ENCODE measurements at regions not wholly inside any gene's neighbourhood (a gene's known extent, or its start where the extent isn't known, plus 50 kb on each side); places are given as distances from the start of the nearest gene placed in this dataset.

DNA sequence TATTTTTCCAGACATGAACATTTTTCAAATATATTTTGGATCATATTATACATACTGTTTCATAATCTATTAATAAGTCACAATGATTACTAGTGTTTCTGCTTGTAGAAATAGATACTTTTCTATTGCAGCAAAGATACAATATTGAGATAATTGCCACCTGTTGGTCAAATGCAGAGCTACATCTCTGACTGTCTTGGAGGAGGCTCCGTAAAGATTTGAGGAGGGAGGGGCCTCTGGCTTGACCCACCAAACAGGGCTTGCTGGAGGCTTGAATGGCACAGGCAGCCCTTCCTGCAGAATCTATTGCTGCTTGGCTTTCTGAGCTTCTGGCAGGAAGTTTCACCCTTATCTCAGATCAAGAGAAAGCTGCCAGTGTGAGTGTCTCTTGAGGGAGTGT, 99.3 kb upstream of the ARMCX2 start:
- no peaks in the 10 kb centered on the region for H3K9me3 ChIP-seq (ENCODE audit: low read length)
- TF ChIP-seq RAD21 (conservative IDR thresholded peaks at IDR 0.05) (no peak), EZH2 (IDR thresholded peaks at IDR 0.05; ENCODE audit: borderline replicate concordance, insufficient read depth, low read length, poor library complexity, severe bottlenecking) (no peak)
- TF ChIP-seq, protein P1, sequence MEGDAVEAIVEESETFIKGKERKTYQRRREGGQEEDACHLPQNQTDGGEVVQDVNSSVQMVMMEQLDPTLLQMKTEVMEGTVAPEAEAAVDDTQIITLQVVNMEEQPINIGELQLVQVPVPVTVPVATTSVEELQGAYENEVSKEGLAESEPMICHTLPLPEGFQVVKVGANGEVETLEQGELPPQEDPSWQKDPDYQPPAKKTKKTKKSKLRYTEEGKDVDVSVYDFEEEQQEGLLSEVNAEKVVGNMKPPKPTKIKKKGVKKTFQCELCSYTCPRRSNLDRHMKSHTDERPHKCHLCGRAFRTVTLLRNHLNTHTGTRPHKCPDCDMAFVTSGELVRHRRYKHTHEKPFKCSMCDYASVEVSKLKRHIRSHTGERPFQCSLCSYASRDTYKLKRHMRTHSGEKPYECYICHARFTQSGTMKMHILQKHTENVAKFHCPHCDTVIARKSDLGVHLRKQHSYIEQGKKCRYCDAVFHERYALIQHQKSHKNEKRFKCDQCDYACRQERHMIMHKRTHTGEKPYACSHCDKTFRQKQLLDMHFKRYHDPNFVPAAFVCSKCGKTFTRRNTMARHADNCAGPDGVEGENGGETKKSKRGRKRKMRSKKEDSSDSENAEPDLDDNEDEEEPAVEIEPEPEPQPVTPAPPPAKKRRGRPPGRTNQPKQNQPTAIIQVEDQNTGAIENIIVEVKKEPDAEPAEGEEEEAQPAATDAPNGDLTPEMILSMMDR (IDR thresholded peaks at IDR 0.05; ENCODE audit: poor library complexity, severe bottlenecking), result peak; percentile 12
- no peaks in the 10 kb centered on the region for H3K9me2 ChIP-seq (ENCODE audit: insufficient read depth, low read length)
- no peaks in the 10 kb centered on the region for H3K79me2 ChIP-seq (replicated peaks; ENCODE audit: insufficient read depth, low read length)
- H3K9ac ChIP-seq (ENCODE audit: low read length), result no peak overlapping the region
- H4K20me1 ChIP-seq (ENCODE audit: insufficient read depth), result no peaks in the 10 kb centered on the region
- no peak overlapping the region for H3K4me3 ChIP-seq (ENCODE audit: low read length)
- no peaks in the 10 kb centered on the region for H3K36me3 ChIP-seq (ENCODE audit: insufficient read depth, low read length)
- H3K27me3 ChIP-seq (ENCODE audit: insufficient read depth, low read depth, low read length), result no peaks in the 10 kb centered on the region
- no peak overlapping the region for H3K4me2 ChIP-seq (ENCODE audit: low read length)
- H2AFZ ChIP-seq (ENCODE audit: low read depth, low read length), result no peak overlapping the region
- H3F3A ChIP-seq (ENCODE audit: insufficient read depth, low read length, poor library complexity, severe bottlenecking), result no peaks in the 10 kb centered on the region
- no peak overlapping the region for H3K27ac ChIP-seq (ENCODE audit: low read length)

DNA sequence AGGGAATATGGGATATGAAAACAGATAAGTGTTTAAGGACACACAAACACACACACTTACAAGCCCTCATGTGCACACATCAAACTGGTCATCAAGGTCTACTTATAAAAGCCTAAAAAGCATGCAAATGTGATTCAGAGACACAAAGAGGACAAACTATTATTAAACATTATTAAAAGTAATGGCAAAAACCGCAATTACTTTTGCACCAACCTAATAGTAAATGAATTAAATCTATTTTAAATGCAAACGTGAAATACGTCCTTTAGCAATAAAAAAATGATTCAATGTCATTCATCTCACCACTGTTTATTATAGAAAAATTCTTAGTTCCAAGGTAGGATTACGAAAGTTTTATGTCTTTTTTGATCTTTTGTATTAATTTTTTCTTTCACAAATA, 91.1 kb upstream of the ARMCX2 start:
- Histone ChIP-seq H3F3A (ENCODE audit: insufficient read depth, low read length, poor library complexity, severe bottlenecking) (no peaks in the 10 kb centered on the region), H3K27me3 (ENCODE audit: insufficient read depth, low read depth, low read length) (no peaks in the 10 kb centered on the region), H3K9ac (ENCODE audit: low read length) (no peak overlapping the region), H3K9me3 (ENCODE audit: low read length) (no peaks in the 10 kb centered on the region), H3K79me2 (replicated peaks; ENCODE audit: insufficient read depth, low read length) (no peaks in the 10 kb centered on the region), H3K4me2 (ENCODE audit: low read length) (no peak overlapping the region), H3K9me2 (ENCODE audit: insufficient read depth, low read length) (no peaks in the 10 kb centered on the region), H3K36me3 (ENCODE audit: insufficient read depth, low read length) (no peaks in the 10 kb centered on the region), H2AFZ (ENCODE audit: low read depth, low read length) (no peak overlapping the region), H4K20me1 (ENCODE audit: insufficient read depth) (no peaks in the 10 kb centered on the region), H3K4me3 (ENCODE audit: low read length) (no peak overlapping the region), H3K27ac (ENCODE audit: low read length) (no peak overlapping the region)
- TF ChIP-seq EP300 (conservative IDR thresholded peaks at IDR 0.05; ENCODE audit: poor library complexity, severe bottlenecking) (no peak), RAD21 (conservative IDR thresholded peaks at IDR 0.05) (no peak), TAF1 (IDR thresholded peaks at IDR 0.05; ENCODE audit: low read depth) (no peak), EZH2 (IDR thresholded peaks at IDR 0.05; ENCODE audit: borderline replicate concordance, insufficient read depth, low read length, poor library complexity, severe bottlenecking) (no peak), SMC3 (conservative IDR thresholded peaks at IDR 0.05; ENCODE audit: poor library complexity) (no peak), POLR2AphosphoS5 (IDR thresholded peaks at IDR 0.05) (no peak), MXI1 (conservative IDR thresholded peaks at IDR 0.05; ENCODE audit: poor library complexity, severe bottlenecking) (no peak)
- TF ChIP-seq, protein P2, sequence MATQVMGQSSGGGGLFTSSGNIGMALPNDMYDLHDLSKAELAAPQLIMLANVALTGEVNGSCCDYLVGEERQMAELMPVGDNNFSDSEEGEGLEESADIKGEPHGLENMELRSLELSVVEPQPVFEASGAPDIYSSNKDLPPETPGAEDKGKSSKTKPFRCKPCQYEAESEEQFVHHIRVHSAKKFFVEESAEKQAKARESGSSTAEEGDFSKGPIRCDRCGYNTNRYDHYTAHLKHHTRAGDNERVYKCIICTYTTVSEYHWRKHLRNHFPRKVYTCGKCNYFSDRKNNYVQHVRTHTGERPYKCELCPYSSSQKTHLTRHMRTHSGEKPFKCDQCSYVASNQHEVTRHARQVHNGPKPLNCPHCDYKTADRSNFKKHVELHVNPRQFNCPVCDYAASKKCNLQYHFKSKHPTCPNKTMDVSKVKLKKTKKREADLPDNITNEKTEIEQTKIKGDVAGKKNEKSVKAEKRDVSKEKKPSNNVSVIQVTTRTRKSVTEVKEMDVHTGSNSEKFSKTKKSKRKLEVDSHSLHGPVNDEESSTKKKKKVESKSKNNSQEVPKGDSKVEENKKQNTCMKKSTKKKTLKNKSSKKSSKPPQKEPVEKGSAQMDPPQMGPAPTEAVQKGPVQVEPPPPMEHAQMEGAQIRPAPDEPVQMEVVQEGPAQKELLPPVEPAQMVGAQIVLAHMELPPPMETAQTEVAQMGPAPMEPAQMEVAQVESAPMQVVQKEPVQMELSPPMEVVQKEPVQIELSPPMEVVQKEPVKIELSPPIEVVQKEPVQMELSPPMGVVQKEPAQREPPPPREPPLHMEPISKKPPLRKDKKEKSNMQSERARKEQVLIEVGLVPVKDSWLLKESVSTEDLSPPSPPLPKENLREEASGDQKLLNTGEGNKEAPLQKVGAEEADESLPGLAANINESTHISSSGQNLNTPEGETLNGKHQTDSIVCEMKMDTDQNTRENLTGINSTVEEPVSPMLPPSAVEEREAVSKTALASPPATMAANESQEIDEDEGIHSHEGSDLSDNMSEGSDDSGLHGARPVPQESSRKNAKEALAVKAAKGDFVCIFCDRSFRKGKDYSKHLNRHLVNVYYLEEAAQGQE (IDR thresholded peaks at IDR 0.05; ENCODE audit: borderline replicate concordance), result no peak
- TF ChIP-seq, protein P1 (IDR thresholded peaks at IDR 0.05; ENCODE audit: poor library complexity, severe bottlenecking), result no peak
